Nucleus accumbens (tissue), 56 donors: ENCODE measurements at regions not wholly inside any gene's neighbourhood (a gene's known extent, or its start where the extent isn't known, plus 50 kb on each side); places are given as distances from the start of the nearest gene placed in this dataset.

ENCODE experiments used
- DNase-seq, 56 donors: peaks; one replicate each; lab custom pipeline; 2025; lab: John Stamatoyannopoulos, UW

GRCh38 chr1:221180704-221181368, 301.6 kb downstream of the HLX start:
- DNase-seq = no peak

- DNase-seq = no peak
Observed at GRCh38 chr1:221182791-221183533, 303.7 kb downstream of the HLX start.

- no peak for DNase-seq
Observed at GRCh38 chr1:221184131-221184794, 305.0 kb downstream of the HLX start.

GRCh38 chr1:221187174-221187573, 307.9 kb downstream of the HLX start:
- DNase-seq = no peak

GRCh38 chr1:221188458-221188857, 309.2 kb downstream of the HLX start:
- DNase-seq = no peak

- no peak for DNase-seq
Observed at GRCh38 chr1:221190249-221190648, 311.0 kb downstream of the HLX start.

GRCh38 chr1:221192055-221192454, 312.8 kb downstream of the HLX start:
- DNase-seq = no peak

- DNase-seq = no peak
Observed at GRCh38 chr1:221200464-221200863, 321.2 kb downstream of the HLX start.

GRCh38 chr1:221201773-221202172, 322.5 kb downstream of the HLX start:
- DNase-seq = no peak

GRCh38 chr1:221203224-221204054, 324.2 kb downstream of the HLX start:
- DNase-seq = peak in 51 of 56 donors; percentile 1 to 79 (median 24)

GRCh38 chr1:221204055-221204833, 325.0 kb downstream of the HLX start:
- no peak for DNase-seq

GRCh38 chr1:221206076-221206475, 326.8 kb downstream of the HLX start:
- DNase-seq = no peak

GRCh38 chr1:221212926-221213325, 333.7 kb downstream of the HLX start:
- DNase-seq = no peak

GRCh38 chr1:221217029-221217428, 337.8 kb downstream of the HLX start:
- no peak for DNase-seq

GRCh38 chr1:221223281-221223680, 344.0 kb downstream of the HLX start:
- no peak for DNase-seq

GRCh38 chr1:221227460-221227859, 348.2 kb downstream of the HLX start:
- DNase-seq = no peak

- peak in 2 of 56 donors; percentile 2 to 5 for DNase-seq
Observed at GRCh38 chr1:221227872-221228337, 348.7 kb downstream of the HLX start.

- DNase-seq = no peak
Observed at GRCh38 chr1:221228594-221228993, 349.4 kb downstream of the HLX start.

- DNase-seq = no peak
Observed at GRCh38 chr1:221230605-221231004, 351.4 kb downstream of the HLX start.

- DNase-seq = no peak
Observed at GRCh38 chr1:221234791-221235190, 355.5 kb downstream of the HLX start.
